Uterus (tissue), 3 donors: ENCODE measurements at regions not wholly inside any gene's neighbourhood (a gene's known extent, or its start where the extent isn't known, plus 50 kb on each side); places are given as distances from the start of the nearest gene placed in this dataset.

Experiments
- DNase-seq, 2 donors: peaks; one replicate each; pipeline ENCODE4 v3.0.0-alpha.2; 2019 to 2020
- H3K27ac ChIP-seq, 2 donors: fragments of 200-600 bp; sonication (generic); 1 replicate in 1 of 2; 2 replicates in 1 of 2; pipeline ENCODE4 v1.5.1; 2016 to 2018
- H3K27me3 ChIP-seq, 2 donors: fragments of 200-600 bp; sonication (generic); one replicate each; pipeline ENCODE4 v1.5.1; 2018 to 2019; ENCODE audit warnings: control low read depth in 1 of 2
- H3K36me3 ChIP-seq, 2 donors: fragments of 200-600 bp; sonication (generic); one replicate each; pipeline ENCODE4 v1.5.1; 2019; ENCODE audit warnings: control low read depth in 1 of 2
- H3K4me1 ChIP-seq, 2 donors: fragments of 200-600 bp; sonication (generic); one replicate each; pipeline ENCODE4 v1.5.1; 2018 to 2019; ENCODE audit warnings: control low read depth in 1 of 2
- H3K4me3 ChIP-seq, 2 donors: fragments of 200-600 bp; sonication (generic); 1 replicate in 1 of 2; 2 replicates in 1 of 2; pipeline ENCODE4 v1.5.1; 2018 to 2019; ENCODE audit warnings: mild to moderate bottlenecking in 1 of 2
- H3K9me3 ChIP-seq, 2 donors: fragments of 200-600 bp; sonication (generic); one replicate each; pipeline ENCODE4 v1.5.1; 2019; ENCODE audit warnings: control low read depth in 1 of 2
- CTCF ChIP-seq, 4 experiments: fragments of 200-600 bp in 2 of 4; fragments of 450-650 bp in 2 of 4; sonication (generic) in 2 of 4; IDR thresholded peaks; one replicate each; pipeline ENCODE4 v1.5.1; 2016 to 2019; ENCODE audit warnings: antibody characterized with exemption in 4 of 4, mild to moderate bottlenecking in 2 of 4, moderate library complexity in 1 of 4
- POLR2A ChIP-seq, 2 donors: fragments of 450-650 bp; IDR thresholded peaks; one replicate each; pipeline ENCODE4 v1.6.1; 2016; ENCODE audit warnings: antibody characterized with exemption in 2 of 2, mild to moderate bottlenecking in 1 of 2, moderate library complexity in 1 of 2
- intact Hi-C: fragments of 100-400 bp; cut with DNase I; formaldehyde crosslinking; loops from one replicate; pipeline ENCODE4 v1.15.1; 2023; ENCODE audit warnings: low total_unique reads
- donor health status: DM: yes; HTN: yes; CAD: no.

GRCh38 chr5:6843821-6844220, 130.6 kb downstream of the TENT4A start:
- Histone ChIP-seq H3K27ac (no peak overlapping the region), H3K9me3 (no peaks in the 10 kb centered on the region), H3K36me3 (no peaks in the 10 kb centered on the region), H3K27me3 (no peaks in the 10 kb centered on the region), H3K4me1 (no peaks in the 10 kb centered on the region), H3K4me3 (no peak overlapping the region)
- DNase-seq, result no peak
- intact Hi-C loops, result no loop called here
- TF ChIP-seq POLR2A (IDR thresholded peaks at IDR 0.05) (no peak), CTCF (IDR thresholded peaks at IDR 0.05) (no peak)

GRCh38 chr5:6845856-6846255, 132.6 kb downstream of the TENT4A start:
- Histone ChIP-seq H3K27me3 (no peaks in the 10 kb centered on the region), H3K36me3 (no peaks in the 10 kb centered on the region), H3K4me1 (no peaks in the 10 kb centered on the region), H3K27ac (no peak overlapping the region), H3K9me3 (no peaks in the 10 kb centered on the region), H3K4me3 (no peak overlapping the region)
- intact Hi-C loops, result no loop called here
- TF ChIP-seq CTCF (IDR thresholded peaks at IDR 0.05) (no peak), POLR2A (IDR thresholded peaks at IDR 0.05) (no peak)
- DNase-seq, result no peak

GRCh38 chr5:6847870-6848269, 134.6 kb downstream of the TENT4A start:
- TF ChIP-seq POLR2A (IDR thresholded peaks at IDR 0.05), result no peak
- TF ChIP-seq CTCF (IDR thresholded peaks at IDR 0.05), result no peak
- intact Hi-C loops, result no loop called here
- no peak overlapping the region for H3K4me3 ChIP-seq
- H3K36me3 ChIP-seq, result no peaks in the 10 kb centered on the region
- H3K27ac ChIP-seq, result no peak overlapping the region
- no peak for DNase-seq
- no peaks in the 10 kb centered on the region for H3K9me3 ChIP-seq
- no peaks in the 10 kb centered on the region for H3K4me1 ChIP-seq
- H3K27me3 ChIP-seq, result no peaks in the 10 kb centered on the region

- no peak for TF ChIP-seq POLR2A (IDR thresholded peaks at IDR 0.05)
- TF ChIP-seq CTCF (IDR thresholded peaks at IDR 0.05), result no peak
- Histone ChIP-seq H3K4me3 (no peak overlapping the region), H3K27ac (no peak overlapping the region), H3K4me1 (no peaks in the 10 kb centered on the region), H3K27me3 (no peaks in the 10 kb centered on the region), H3K36me3 (no peaks in the 10 kb centered on the region), H3K9me3 (no peaks in the 10 kb centered on the region)
- intact Hi-C loops, result no loop called here
- no peak for DNase-seq
These were observed 136.3 kb downstream of the TENT4A start for GRCh38 chr5:6849316-6850105.

- no peaks in the 10 kb centered on the region for H3K4me1 ChIP-seq
- DNase-seq, result no peak
- H3K27me3 ChIP-seq, result no peaks in the 10 kb centered on the region
- intact Hi-C loops, result no loop called here
- H3K9me3 ChIP-seq, result no peaks in the 10 kb centered on the region
- TF ChIP-seq POLR2A (IDR thresholded peaks at IDR 0.05) (no peak), CTCF (IDR thresholded peaks at IDR 0.05) (no peak)
- no peaks in the 10 kb centered on the region for H3K36me3 ChIP-seq
- no peak overlapping the region for H3K27ac ChIP-seq
- no peak overlapping the region for H3K4me3 ChIP-seq
These were observed 136.8 kb downstream of the TENT4A start for GRCh38 chr5:6850106-6850432.
